ENCODE measurements at regions not wholly inside any gene's neighbourhood (a gene's known extent, or its start where the extent isn't known, plus 50 kb on each side); places are given as distances from the start of the nearest gene placed in this dataset.
"Not testable (repeated sequence)": the region's sequence is repeated elsewhere in the genome, so short reads cannot be mapped to it uniquely, and the experiment has no call there.

- DNase-seq, result not testable (repeated sequence)
These were observed 534.8 kb downstream of the TP53TG3F start for GRCh38 chr16:33994207-33994606.

- not testable (repeated sequence) for DNase-seq
These were observed 536.5 kb downstream of the TP53TG3F start for GRCh38 chr16:33995821-33996372.

GRCh38 chr16:34001184-34001583 lies 541.8 kb downstream of the TP53TG3F start:
- DNase-seq, result not testable (repeated sequence)

GRCh38 chr16:34001961-34002360 lies 542.5 kb downstream of the TP53TG3F start:
- DNase-seq, result not testable (repeated sequence)

- DNase-seq, result not testable (repeated sequence)
These were observed 555.7 kb downstream of the TP53TG3F start for GRCh38 chr16:34014841-34015820.

- DNase-seq, result not testable (repeated sequence)
These were observed 558.9 kb downstream of the TP53TG3F start for GRCh38 chr16:34018277-34018676.

- no peak for DNase-seq
These were observed 591.4 kb downstream of the TP53TG3F start for GRCh38 chr16:34050787-34051320.

- no peak for DNase-seq
These were observed 594.7 kb downstream of the TP53TG3F start for GRCh38 chr16:34054137-34054536.

GRCh38 chr16:34054969-34055368 lies 595.6 kb downstream of the TP53TG3F start:
- no peak for DNase-seq

- not testable (repeated sequence) for DNase-seq
These were observed 603.3 kb downstream of the TP53TG3F start for GRCh38 chr16:34062620-34063253.

GRCh38 chr16:34063498-34064157 lies 604.2 kb downstream of the TP53TG3F start:
- not testable (repeated sequence) for DNase-seq

GRCh38 chr16:34064602-34065001 lies 605.2 kb downstream of the TP53TG3F start:
- not testable (repeated sequence) for DNase-seq

GRCh38 chr16:34069731-34070130 lies 610.3 kb downstream of the TP53TG3F start:
- not testable (repeated sequence) for DNase-seq

GRCh38 chr16:34078691-34079090 lies 619.3 kb downstream of the TP53TG3F start:
- DNase-seq, result peak; percentile 2

GRCh38 chr16:34085038-34085437 lies 625.6 kb downstream of the TP53TG3F start:
- not testable (repeated sequence) for DNase-seq

- not testable (repeated sequence) for DNase-seq
These were observed 635.6 kb downstream of the TP53TG3F start for GRCh38 chr16:34095006-34095405.

GRCh38 chr16:34096911-34097310 lies 637.5 kb downstream of the TP53TG3F start:
- not testable (repeated sequence) for DNase-seq

GRCh38 chr16:34097326-34097725 lies 637.9 kb downstream of the TP53TG3F start:
- DNase-seq, result not testable (repeated sequence)

GRCh38 chr16:34098033-34098432 lies 638.6 kb downstream of the TP53TG3F start:
- not testable (repeated sequence) for DNase-seq

- DNase-seq, result not testable (repeated sequence)
These were observed 639.6 kb downstream of the TP53TG3F start for GRCh38 chr16:34099028-34099427.
